Stimulated activated CD4-positive, alpha-beta T cell treated with anti-CD3 and anti-CD28 coated beads, TNF-alpha, amount 100 ng/mL, for 48 hours (primary cell): ENCODE measurements at regions not wholly inside any gene's neighbourhood (a gene's known extent, or its start where the extent isn't known, plus 50 kb on each side); places are given as distances from the start of the nearest gene placed in this dataset.

ENCODE experiments used
- DNase-seq, 3 donors: peaks; one replicate each; pipeline ENCODE4 v3.0.0-alpha.2; 2020; ENCODE audit warnings: low read depth in 3 of 3

DNA sequence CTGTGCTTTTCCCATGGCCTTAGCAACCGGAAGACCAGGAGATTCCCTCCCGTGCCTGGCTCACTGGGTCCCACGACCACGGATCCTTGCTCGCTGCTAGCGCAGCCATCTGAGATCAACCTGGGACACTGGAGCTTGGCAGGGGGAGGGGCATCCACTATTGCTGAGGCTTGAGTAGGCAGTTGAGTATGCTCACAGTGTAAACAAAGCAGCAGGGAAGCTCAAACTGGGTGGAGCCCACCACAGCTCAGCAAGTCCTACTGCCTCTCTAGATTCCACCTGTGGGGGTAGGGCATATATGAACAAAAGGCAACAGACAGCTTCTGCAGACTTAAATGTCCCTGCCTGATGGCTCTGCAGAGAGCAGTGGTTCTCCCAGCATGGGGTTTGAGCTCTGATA, 697.0 kb downstream of the SORCS1 start:
- no peak for DNase-seq

- DNase-seq = no peak
Observed at GRCh38 chr10:106457522-106457921, 707.0 kb downstream of the SORCS1 start.

DNA sequence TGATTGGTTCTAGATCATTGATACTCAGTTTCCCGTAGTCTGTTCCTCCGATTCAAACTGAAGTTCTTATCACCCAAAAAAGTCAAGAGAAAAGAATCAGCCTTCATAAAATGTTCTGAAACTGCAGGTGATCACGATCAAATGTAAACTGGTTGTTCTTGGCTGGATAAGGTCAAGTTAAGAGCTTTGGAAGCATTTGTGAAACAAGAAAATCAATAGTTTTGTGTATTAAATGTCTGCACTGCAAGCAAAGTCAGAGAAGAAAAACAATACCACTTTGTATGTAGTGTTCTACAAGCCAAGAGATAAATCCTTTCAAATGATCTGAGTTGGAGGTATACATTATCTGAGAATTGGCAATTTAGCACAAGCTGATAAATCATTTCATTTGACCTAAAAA, 710.3 kb downstream of the SORCS1 start:
- DNase-seq = no peak

DNA sequence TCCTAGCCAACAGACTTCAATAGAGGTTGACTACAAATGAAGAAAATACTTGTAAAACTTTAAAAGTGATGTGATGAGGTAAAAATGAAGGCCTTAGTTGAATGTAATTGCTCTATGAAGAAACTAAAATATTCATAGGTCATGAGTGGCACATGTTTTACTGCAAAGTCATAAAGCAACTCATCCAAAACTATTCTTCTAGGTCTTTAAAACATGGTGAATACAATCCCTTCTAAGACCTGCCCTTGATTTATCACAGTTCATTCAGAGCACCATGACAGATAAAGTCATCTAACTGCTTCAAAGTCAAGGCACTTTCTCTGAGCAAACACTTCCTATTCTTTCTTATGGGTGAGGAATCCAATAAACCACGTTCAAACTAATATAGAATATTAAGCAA, 713.5 kb downstream of the SORCS1 start:
- DNase-seq = no peak

DNA sequence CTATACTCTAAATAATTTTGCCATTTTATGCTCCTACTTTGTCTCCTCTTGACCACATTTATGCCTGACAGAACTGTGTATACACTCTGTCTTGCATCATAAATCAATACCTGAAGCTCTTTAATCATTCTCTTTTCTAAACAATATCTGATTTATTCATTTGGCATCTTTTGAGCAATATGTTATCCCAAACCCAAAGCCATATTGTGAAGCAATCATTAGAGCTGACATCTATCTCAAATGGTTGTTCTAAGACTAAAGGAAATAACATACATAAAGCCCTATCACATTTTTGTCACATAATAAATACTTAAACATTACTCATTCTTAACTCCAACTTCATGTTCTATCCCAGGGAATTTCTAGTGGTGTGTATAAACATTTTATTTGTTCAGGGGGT, 717.6 kb downstream of the SORCS1 start:
- DNase-seq = no peak

DNA sequence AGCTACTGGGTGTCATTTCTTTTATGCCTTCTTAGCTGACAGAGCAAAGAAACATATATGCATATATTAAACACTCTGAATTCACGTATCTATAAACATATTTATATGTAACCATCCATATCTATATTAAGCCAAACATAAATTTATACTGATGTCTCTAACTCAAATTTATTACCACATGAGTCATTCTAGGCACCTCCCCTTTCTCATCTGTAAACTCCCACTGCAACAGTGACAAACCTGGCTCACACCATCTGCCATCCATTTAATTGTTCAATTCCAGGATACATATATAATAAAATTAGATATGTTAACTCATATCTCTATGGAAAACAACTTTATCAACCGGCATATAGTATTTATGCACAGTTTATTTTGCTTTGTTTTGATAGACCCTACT, 722.3 kb downstream of the SORCS1 start:
- DNase-seq = no peak

DNA sequence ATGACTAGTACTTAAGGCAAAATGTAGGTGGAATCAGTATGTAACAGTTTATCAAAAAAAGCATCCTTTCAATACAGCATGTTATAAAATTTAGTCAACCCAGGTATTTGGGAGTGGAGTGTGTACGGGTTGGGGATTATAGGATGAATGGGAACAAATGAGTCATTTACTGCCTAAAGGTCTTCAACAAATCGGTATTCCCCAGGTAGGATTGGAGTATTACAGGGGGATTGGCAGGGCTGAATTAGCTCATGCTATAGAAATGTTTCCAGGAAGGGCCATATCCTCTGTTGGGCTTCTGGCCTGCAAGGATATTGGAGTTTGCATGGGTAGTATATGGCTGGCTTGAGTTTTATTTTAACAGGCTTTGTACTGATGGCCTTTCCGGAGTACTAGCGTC, 723.7 kb downstream of the SORCS1 start:
- DNase-seq = no peak

DNA sequence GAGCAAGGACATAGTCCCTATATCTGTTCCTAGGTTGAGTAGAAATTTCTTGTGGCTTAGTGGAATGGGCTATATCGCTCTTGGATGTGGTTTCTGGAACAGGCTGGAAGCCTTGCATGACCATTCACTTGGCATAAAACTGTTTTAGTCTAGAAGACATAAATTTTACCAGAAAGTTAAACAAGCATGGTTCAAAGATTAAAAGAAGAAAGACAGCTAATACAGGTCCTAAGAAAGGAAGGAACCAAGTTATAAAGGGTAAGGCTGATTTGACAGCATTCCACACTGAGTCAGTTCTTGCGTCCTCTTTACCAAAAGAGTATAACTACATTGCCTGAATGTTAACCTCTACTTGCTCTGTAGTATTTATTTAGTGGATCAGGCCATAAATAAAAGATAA, 724.2 kb downstream of the SORCS1 start:
- DNase-seq = no peak

- no peak for DNase-seq
Observed at GRCh38 chr10:106439366-106439765, 725.1 kb downstream of the SORCS1 start.

DNA sequence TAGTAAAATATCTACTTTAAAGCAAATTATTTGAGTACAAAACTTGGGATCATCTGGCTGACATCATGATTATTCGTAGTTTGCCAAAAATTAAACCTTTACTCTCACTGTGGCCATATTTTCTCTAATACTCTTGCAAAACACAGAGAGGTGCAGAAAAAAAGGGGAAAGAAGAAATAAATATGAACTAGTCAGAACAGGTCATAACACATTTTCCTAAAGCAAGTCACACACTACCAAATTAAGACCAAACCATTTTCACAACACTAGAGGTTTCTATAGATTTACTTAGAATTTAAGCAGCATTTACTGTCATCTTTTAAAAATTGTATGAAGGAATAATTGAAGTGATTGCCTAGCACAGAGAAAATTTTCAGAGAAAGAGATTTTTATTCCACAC, 726.1 kb downstream of the SORCS1 start:
- DNase-seq = no peak

- DNase-seq = no peak
Observed at GRCh38 chr10:106436123-106436715, 728.3 kb downstream of the SORCS1 start.

GRCh38 chr10:106435081-106435480, 729.4 kb downstream of the SORCS1 start:
- no peak for DNase-seq

GRCh38 chr10:106424981-106425380, 739.5 kb downstream of the SORCS1 start:
- DNase-seq = no peak

DNA sequence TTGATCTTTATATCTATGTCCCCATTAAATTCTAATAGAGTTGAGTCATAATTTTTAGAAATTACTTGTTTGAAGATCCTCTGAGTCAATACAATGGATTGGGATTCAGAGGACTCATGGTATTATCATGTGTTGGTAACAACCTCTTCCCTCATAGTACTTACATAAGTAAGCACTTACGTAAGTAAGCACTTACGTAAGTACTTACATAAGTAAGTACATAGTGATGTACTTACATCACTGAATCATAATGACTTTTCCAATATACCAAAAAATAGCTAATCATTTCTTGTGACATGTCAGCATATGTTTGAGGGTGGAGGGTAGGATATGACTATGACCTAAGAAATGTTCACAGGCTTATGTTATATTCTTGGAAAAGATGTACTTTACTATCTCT, 740.5 kb downstream of the SORCS1 start:
- no peak for DNase-seq

- DNase-seq = no peak
Observed at GRCh38 chr10:106410331-106410730, 754.2 kb downstream of the SORCS1 start.

DNA sequence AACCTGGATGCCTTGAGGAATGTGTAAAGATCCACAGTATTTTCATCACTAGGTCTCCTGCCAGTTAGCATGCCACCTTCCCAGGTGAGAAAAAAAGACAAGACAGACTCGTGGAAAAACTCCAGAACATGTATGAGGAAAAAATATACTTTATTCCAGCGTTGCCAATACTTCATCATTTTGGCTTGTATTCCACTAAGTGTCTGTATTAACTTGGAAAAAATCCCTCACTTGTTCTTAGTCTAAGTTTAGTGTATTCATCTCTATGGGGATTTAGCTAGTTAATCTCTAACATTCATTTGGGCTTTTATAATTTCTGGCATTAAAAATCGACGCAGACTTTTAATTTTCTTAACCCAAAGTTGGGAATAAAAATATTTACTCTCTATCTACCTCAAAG, 759.4 kb downstream of the SORCS1 start:
- DNase-seq = no peak

GRCh38 chr10:106402458-106402857, 762.0 kb downstream of the SORCS1 start:
- DNase-seq = no peak

- DNase-seq = no peak
Observed at GRCh38 chr10:106401967-106402366, 762.5 kb downstream of the SORCS1 start.

DNA sequence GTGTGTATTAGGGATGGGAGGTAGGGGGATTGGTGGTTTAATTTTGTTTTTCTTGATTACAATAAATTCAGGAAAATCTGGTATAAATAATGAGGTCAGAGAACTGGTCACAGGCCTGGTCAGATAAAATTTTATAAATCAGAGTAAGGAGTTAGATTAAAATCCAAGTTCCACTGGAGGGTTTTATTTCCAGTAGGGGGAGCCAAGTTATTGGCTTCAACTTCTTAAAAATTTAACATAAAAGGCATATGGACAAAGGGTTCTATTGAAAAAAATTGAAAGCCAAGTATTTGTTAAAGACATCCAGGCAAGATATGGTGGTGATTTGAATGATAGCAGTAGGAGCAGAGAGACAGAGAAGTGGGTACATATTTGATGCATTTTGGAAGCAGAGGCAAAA, 763.3 kb downstream of the SORCS1 start:
- no peak for DNase-seq

GRCh38 chr10:106399112-106399511, 765.4 kb downstream of the SORCS1 start:
- no peak for DNase-seq

GRCh38 chr10:106396192-106396591, 768.3 kb downstream of the SORCS1 start:
- DNase-seq = no peak

GRCh38 chr10:106395041-106395749, 769.3 kb downstream of the SORCS1 start:
- DNase-seq = no peak

DNA sequence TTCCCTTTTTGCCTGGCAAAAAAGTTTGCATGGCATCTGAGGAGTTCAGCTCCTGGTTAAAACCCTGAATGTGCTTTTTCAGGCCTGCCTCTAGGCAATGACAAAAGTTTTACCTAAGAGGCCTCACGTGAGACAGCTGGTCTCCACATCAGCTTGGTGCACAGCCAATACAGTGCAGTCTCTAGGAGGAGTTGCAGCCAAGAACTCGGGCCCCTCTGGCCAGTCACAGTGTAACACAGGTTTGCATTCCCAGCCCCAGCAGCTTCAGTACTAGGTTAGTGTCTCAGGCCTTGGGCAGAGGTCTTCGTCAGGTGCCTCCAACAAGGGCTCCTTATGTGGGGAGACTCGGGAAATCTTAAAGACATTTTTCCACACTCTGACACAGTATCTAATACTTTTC, 771.7 kb downstream of the SORCS1 start:
- DNase-seq = no peak

DNA sequence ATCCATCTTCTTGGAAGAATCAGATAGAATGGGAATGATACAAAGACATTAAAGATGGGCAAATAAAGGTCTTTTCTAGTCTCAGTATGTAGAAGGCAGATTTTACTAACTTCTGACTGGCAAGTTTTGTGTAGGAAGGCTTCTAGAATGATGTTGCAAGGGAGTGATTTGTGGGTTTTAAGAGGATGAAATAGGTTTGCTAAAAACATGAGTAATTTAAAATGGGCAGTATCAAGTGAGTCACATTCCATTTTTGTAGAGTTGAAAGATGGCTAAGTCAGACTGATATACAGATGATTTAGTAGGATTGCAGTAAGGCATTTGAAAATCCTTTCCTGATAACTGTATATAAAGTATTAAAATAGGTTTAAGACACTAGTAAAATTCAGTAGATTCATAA, 777.4 kb downstream of the SORCS1 start:
- no peak for DNase-seq
